Colonic mucosa (tissue), 4 donors: ENCODE measurements at regions not wholly inside any gene's neighbourhood (a gene's known extent, or its start where the extent isn't known, plus 50 kb on each side); places are given as distances from the start of the nearest gene placed in this dataset.

ENCODE experiments used
- DNase-seq: peaks from one replicate; pipeline ENCODE4 v3.0.0-alpha.2; 2020
- H3K27ac ChIP-seq: fragments of 200-600 bp; one replicate; pipeline ENCODE4 v1.8.0; 2021
- H3K27me3 ChIP-seq: fragments of 200-600 bp; one replicate; pipeline ENCODE4 v1.8.0; 2021
- H3K36me3 ChIP-seq: fragments of 200-600 bp; one replicate; pipeline ENCODE4 v1.8.0; 2021
- H3K4me1 ChIP-seq: fragments of 200-600 bp; one replicate; pipeline ENCODE4 v1.8.0; 2021; ENCODE audit warnings: mild to moderate bottlenecking
- H3K4me3 ChIP-seq: fragments of 200-600 bp; one replicate; pipeline ENCODE4 v1.8.0; 2021
- H3K9ac ChIP-seq, 2 donors: one replicate each; pipeline ENCODE4 v1.7.0; 2013; ENCODE audit warnings: control low read depth in 2 of 2, low read depth in 2 of 2, low read length in 2 of 2
- H3K9me3 ChIP-seq: fragments of 200-600 bp; one replicate; pipeline ENCODE4 v1.8.0; 2021
- intact Hi-C: fragments of 100-400 bp; cut with DNase I; formaldehyde crosslinking; loops from one replicate; pipeline ENCODE4 v1.14.1; 2022
- TF ChIP-seq, protein P1 (sequence below): fragments of 200-600 bp; IDR thresholded peaks from one replicate; pipeline ENCODE4 v1.8.0; 2022; ENCODE audit warnings: antibody characterized with exemption, mild to moderate bottlenecking
- donor health status: healthy.
- donor health status: DM: no; HTN: no; CAD: no.
- donor health status: DM: no; HTN: no; CAD: no.

DNA sequence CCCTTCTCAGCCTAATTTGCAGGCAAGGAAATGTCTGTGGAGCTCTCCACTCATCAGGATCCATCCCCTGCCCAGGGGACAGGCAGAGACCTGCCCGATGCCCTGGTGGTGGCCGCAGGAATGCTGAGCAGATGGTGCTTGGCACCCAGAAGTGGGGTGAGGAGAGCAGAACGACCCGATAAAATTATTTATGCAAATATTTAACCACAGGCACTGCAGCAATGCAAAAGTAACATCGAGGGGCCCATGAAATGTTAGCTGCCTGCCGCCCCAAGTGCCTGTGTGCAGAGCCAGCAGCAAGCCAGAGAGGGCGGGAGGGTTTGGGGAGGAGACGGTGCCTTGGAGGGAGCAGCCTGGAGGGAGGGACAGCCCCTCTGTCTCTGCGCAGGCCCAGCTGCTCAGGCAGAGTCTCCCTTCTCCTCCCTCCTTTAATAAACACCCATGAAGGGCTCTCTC, 205.5 kb downstream of the CTTN start:
- no peak overlapping the region for H3K9ac ChIP-seq
- H3K4me1 ChIP-seq, result no peaks in the 10 kb centered on the region
- H3K27ac ChIP-seq, result no peak overlapping the region
- intact Hi-C loops, result no loop called here
- no peak for DNase-seq
- no peaks in the 10 kb centered on the region for H3K9me3 ChIP-seq
- no peaks in the 10 kb centered on the region for H3K36me3 ChIP-seq
- no peaks in the 10 kb centered on the region for H3K27me3 ChIP-seq
- H3K4me3 ChIP-seq, result no peak overlapping the region
- TF ChIP-seq, protein P1, sequence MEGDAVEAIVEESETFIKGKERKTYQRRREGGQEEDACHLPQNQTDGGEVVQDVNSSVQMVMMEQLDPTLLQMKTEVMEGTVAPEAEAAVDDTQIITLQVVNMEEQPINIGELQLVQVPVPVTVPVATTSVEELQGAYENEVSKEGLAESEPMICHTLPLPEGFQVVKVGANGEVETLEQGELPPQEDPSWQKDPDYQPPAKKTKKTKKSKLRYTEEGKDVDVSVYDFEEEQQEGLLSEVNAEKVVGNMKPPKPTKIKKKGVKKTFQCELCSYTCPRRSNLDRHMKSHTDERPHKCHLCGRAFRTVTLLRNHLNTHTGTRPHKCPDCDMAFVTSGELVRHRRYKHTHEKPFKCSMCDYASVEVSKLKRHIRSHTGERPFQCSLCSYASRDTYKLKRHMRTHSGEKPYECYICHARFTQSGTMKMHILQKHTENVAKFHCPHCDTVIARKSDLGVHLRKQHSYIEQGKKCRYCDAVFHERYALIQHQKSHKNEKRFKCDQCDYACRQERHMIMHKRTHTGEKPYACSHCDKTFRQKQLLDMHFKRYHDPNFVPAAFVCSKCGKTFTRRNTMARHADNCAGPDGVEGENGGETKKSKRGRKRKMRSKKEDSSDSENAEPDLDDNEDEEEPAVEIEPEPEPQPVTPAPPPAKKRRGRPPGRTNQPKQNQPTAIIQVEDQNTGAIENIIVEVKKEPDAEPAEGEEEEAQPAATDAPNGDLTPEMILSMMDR, result no peak

DNA sequence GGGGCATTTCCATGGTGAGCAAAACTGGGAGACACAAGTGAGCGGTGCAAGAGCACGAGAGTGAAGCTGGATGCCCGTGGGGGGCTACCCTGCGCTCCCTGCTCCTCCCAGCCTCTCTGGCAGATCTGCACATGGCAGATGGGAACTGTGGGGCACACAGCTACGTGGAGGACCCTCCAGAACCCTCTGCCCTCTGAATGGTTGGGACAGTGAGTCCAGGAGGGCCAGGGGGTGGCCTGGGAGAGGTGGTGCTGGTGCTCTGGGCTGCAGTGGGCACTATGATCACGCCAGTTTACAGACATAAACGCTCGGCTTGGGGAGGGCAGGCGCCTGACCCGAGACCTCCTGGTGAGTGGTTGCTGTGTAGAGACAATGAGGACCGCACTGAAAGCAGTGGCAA, 205.9 kb downstream of the CTTN start:
- Histone ChIP-seq H3K9me3 (no peaks in the 10 kb centered on the region), H3K9ac (no peak overlapping the region), H3K4me3 (no peak overlapping the region), H3K27me3 (no peaks in the 10 kb centered on the region), H3K36me3 (no peaks in the 10 kb centered on the region), H3K4me1 (no peaks in the 10 kb centered on the region), H3K27ac (no peak overlapping the region)
- TF ChIP-seq, protein P1, result no peak
- intact Hi-C loops, result no loop called here
- no peak for DNase-seq

DNA sequence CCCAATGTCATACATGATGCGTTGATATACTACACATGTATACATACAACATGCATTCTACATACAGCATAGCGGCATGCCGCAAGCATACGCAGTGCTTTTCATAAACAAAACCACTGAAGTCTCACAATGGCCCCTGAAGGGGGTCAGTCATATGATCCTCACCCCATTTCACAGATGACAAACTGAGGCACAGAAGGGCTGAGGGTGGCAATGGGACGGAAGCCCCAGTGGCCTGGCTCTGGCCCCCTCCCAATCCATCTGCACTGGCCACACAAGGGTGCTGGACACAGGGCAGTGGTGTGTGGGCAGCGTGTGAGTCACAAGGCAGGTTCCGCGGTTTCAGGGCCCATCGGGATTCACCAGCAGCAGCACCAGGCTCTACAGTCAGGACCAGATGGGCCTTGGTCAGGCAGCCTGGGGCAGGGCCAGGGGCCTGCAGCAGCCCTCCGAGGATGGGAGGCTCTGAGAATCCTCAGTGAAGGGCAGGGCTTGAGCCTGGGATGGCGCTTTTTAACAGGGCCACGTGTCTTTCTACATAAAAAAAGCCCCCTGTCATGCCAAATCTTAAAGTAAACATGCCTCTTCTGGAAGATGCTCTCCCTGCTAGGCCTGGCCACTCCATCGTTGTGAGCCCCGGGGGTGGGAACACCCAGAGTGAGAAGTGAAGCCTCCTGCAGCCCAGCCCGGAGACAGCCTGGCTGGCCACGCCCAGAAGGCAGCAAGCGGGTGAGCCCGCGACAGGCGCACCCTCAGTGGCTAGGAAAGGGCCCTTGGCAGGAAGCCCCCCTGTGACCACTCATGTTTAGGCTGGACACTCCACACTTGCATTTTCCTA, 206.5 kb downstream of the CTTN start:
- TF ChIP-seq, protein P1, result no peak
- Histone ChIP-seq H3K36me3 (no peaks in the 10 kb centered on the region), H3K9ac (no peak overlapping the region), H3K4me1 (no peaks in the 10 kb centered on the region), H3K27me3 (no peaks in the 10 kb centered on the region), H3K9me3 (no peaks in the 10 kb centered on the region), H3K27ac (no peak overlapping the region), H3K4me3 (no peak overlapping the region)
- intact Hi-C loops, result no loop called here
- DNase-seq, result no peak

DNA sequence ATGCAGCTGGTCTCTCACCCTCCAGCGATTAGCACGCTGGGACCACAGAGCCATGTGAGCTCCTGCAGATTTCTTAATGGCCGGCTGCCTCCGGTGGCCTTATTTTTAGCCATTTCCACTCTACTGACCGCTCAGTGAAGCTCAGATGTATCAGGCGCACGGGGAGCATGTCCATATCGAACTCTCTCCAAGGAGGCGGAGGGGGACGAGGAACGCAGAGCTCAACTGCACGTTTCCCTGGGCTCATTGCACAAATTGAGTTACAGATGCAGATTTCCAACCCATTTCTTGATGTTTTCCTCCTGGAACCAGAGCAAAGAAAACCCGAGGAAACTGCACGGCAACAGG, 207.1 kb downstream of the CTTN start:
- intact Hi-C loops, result no loop called here
- Histone ChIP-seq H3K36me3 (no peaks in the 10 kb centered on the region), H3K4me1 (no peaks in the 10 kb centered on the region), H3K4me3 (no peak overlapping the region), H3K9ac (no peak overlapping the region), H3K27me3 (no peaks in the 10 kb centered on the region), H3K9me3 (no peaks in the 10 kb centered on the region), H3K27ac (no peak overlapping the region)
- TF ChIP-seq, protein P1, result no peak
- DNase-seq, result no peak

DNA sequence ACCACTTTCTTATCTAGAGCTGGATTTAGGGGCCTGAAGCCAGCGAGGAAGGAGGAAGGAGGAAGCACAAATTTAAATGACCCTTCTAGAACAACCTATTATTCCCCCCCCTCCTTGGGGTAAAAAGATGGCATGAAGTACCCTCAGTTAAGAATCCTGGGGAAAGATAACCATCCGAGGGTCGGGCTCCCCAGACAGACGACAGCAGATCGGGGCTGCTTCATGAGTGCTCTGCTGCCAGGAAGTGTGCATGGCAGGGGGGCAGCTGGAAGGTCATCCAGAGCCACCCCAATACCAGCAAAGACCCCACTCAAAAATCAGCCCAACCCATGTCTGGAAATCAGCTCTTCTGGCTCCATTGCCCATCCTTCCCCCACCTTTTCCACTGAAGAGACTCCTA, 207.5 kb downstream of the CTTN start:
- no peak overlapping the region for H3K9ac ChIP-seq
- H3K27ac ChIP-seq, result no peak overlapping the region
- no peaks in the 10 kb centered on the region for H3K9me3 ChIP-seq
- intact Hi-C loops, result no loop called here
- no peaks in the 10 kb centered on the region for H3K27me3 ChIP-seq
- no peaks in the 10 kb centered on the region for H3K4me1 ChIP-seq
- H3K36me3 ChIP-seq, result no peaks in the 10 kb centered on the region
- TF ChIP-seq, protein P1, result no peak
- H3K4me3 ChIP-seq, result no peak overlapping the region
- no peak for DNase-seq
